HUES48 (cell line): ENCODE measurements at regions not wholly inside any gene's neighbourhood (a gene's known extent, or its start where the extent isn't known, plus 50 kb on each side); places are given as distances from the start of the nearest gene placed in this dataset.

ENCODE experiments used
- H3K27ac ChIP-seq: one replicate; pipeline ENCODE4 v1.7.0; 2013; ENCODE audit warnings: low read depth, low read length, inconsistent platforms
- H3K27me3 ChIP-seq: 2 replicates; pipeline ENCODE4 v1.6.1; 2013; ENCODE audit warnings: mild to moderate bottlenecking, low read length; ENCODE audit not compliant: control insufficient read depth, insufficient read depth
- H3K36me3 ChIP-seq: 2 replicates; pipeline ENCODE4 v1.6.1; 2013; ENCODE audit warnings: low read length; ENCODE audit not compliant: control insufficient read depth, insufficient read depth
- H3K4me1 ChIP-seq: 2 replicates; pipeline ENCODE4 v1.6.1; 2013; ENCODE audit warnings: mild to moderate bottlenecking, low read length; ENCODE audit not compliant: control insufficient read depth, insufficient read depth
- H3K4me3 ChIP-seq: 2 replicates; pipeline ENCODE4 v1.5.1; 2013; ENCODE audit warnings: mild to moderate bottlenecking, low read depth, low read length
- H3K9ac ChIP-seq: 2 replicates; pipeline ENCODE4 v1.6.1; 2013; ENCODE audit warnings: mild to moderate bottlenecking, low read depth, low read length, moderate library complexity
- H3K9me3 ChIP-seq: 2 replicates; pipeline ENCODE4 v1.6.1; 2013; ENCODE audit warnings: low read length; ENCODE audit not compliant: control insufficient read depth, insufficient read depth

- Histone ChIP-seq H3K27me3 (no peaks in the 10 kb centered on the region), H3K4me3 (no peak overlapping the region), H3K9me3 (no peaks in the 10 kb centered on the region), H3K9ac (no peak overlapping the region), H3K36me3 (no peaks in the 10 kb centered on the region), H3K4me1 (peaks cover 9% of the 10 kb centered on the region; the same call in 1 of the 2 replicates), H3K27ac (no peak overlapping the region)
Measured at GRCh38 chr13:21837841-21838551, 167.1 kb downstream of the FGF9 start.

GRCh38 chr13:21846605-21847004, 175.7 kb downstream of the FGF9 start:
- Histone ChIP-seq H3K4me1 (peaks cover 4% of the 10 kb centered on the region), H3K9me3 (0 out of 2 replicates have a peak, but pooled peaks cover 2% of the 10 kb centered on the region), H3K27me3 (no peaks in the 10 kb centered on the region), H3K27ac (no peak overlapping the region), H3K9ac (no peak overlapping the region), H3K36me3 (no peaks in the 10 kb centered on the region), H3K4me3 (no peak overlapping the region)

- Histone ChIP-seq H3K9me3 (0 out of 2 replicates have a peak, but pooled peaks cover 2% of the 10 kb centered on the region), H3K27ac (no peak overlapping the region), H3K27me3 (no peaks in the 10 kb centered on the region), H3K4me3 (no peak overlapping the region), H3K4me1 (peaks cover 4% of the 10 kb centered on the region), H3K9ac (no peak overlapping the region), H3K36me3 (no peaks in the 10 kb centered on the region)
Measured at GRCh38 chr13:21849323-21849722, 178.4 kb downstream of the FGF9 start.

GRCh38 chr13:21850013-21851006, 179.4 kb downstream of the FGF9 start:
- H3K9me3 ChIP-seq, result 0 out of 2 replicates have a peak, but pooled peaks cover 2% of the 10 kb centered on the region
- H3K36me3 ChIP-seq, result no peaks in the 10 kb centered on the region
- no peak overlapping the region for H3K4me3 ChIP-seq
- peaks cover 4% of the 10 kb centered on the region for H3K4me1 ChIP-seq
- no peaks in the 10 kb centered on the region for H3K27me3 ChIP-seq
- no peak overlapping the region for H3K27ac ChIP-seq
- H3K9ac ChIP-seq, result no peak overlapping the region

- Histone ChIP-seq H3K27me3 (no peaks in the 10 kb centered on the region), H3K4me1 (no peaks in the 10 kb centered on the region; the same call in 1 of the 2 replicates), H3K36me3 (no peaks in the 10 kb centered on the region), H3K9ac (no peak overlapping the region), H3K9me3 (no peaks in the 10 kb centered on the region), H3K27ac (no peak overlapping the region), H3K4me3 (no peak overlapping the region)
Measured at GRCh38 chr13:21852043-21852442, 181.2 kb downstream of the FGF9 start.

GRCh38 chr13:21853779-21854178, 182.9 kb downstream of the FGF9 start:
- H3K4me1 ChIP-seq, result no peaks in the 10 kb centered on the region; the same call in 1 of the 2 replicates
- no peak overlapping the region for H3K9ac ChIP-seq
- H3K36me3 ChIP-seq, result no peaks in the 10 kb centered on the region
- H3K9me3 ChIP-seq, result no peaks in the 10 kb centered on the region
- no peak overlapping the region for H3K27ac ChIP-seq
- H3K27me3 ChIP-seq, result no peaks in the 10 kb centered on the region
- H3K4me3 ChIP-seq, result no peak overlapping the region

GRCh38 chr13:21868823-21869222, 197.9 kb downstream of the FGF9 start:
- Histone ChIP-seq H3K9me3 (no peaks in the 10 kb centered on the region), H3K36me3 (no peaks in the 10 kb centered on the region), H3K27me3 (no peaks in the 10 kb centered on the region), H3K4me3 (no peak overlapping the region), H3K9ac (no peak overlapping the region), H3K27ac (no peak overlapping the region), H3K4me1 (no peaks in the 10 kb centered on the region)

GRCh38 chr13:21871382-21871781, 200.5 kb downstream of the FGF9 start:
- Histone ChIP-seq H3K4me3 (no peak overlapping the region), H3K9ac (no peak overlapping the region), H3K9me3 (no peaks in the 10 kb centered on the region), H3K27me3 (no peaks in the 10 kb centered on the region), H3K36me3 (no peaks in the 10 kb centered on the region), H3K4me1 (no peaks in the 10 kb centered on the region), H3K27ac (no peak overlapping the region)

- Histone ChIP-seq H3K27ac (no peak overlapping the region), H3K9me3 (no peaks in the 10 kb centered on the region), H3K4me3 (no peak overlapping the region), H3K4me1 (no peaks in the 10 kb centered on the region), H3K27me3 (no peaks in the 10 kb centered on the region), H3K9ac (no peak overlapping the region), H3K36me3 (no peaks in the 10 kb centered on the region)
Measured at GRCh38 chr13:21871919-21872318, 201.0 kb downstream of the FGF9 start.

GRCh38 chr13:21872795-21873194, 201.9 kb downstream of the FGF9 start:
- no peak overlapping the region for H3K9ac ChIP-seq
- H3K4me3 ChIP-seq, result no peak overlapping the region
- no peaks in the 10 kb centered on the region for H3K36me3 ChIP-seq
- H3K27ac ChIP-seq, result no peak overlapping the region
- no peaks in the 10 kb centered on the region for H3K27me3 ChIP-seq
- no peaks in the 10 kb centered on the region for H3K9me3 ChIP-seq
- H3K4me1 ChIP-seq, result no peaks in the 10 kb centered on the region

- Histone ChIP-seq H3K9ac (no peak overlapping the region), H3K27me3 (no peaks in the 10 kb centered on the region), H3K4me1 (no peaks in the 10 kb centered on the region), H3K9me3 (no peaks in the 10 kb centered on the region), H3K4me3 (no peak overlapping the region), H3K27ac (no peak overlapping the region), H3K36me3 (no peaks in the 10 kb centered on the region)
Measured at GRCh38 chr13:21875116-21875515, 204.2 kb downstream of the FGF9 start.
